Ovary (tissue), 7 donors: ENCODE measurements at regions not wholly inside any gene's neighbourhood (a gene's known extent, or its start where the extent isn't known, plus 50 kb on each side); places are given as distances from the start of the nearest gene placed in this dataset.
"Not testable (repeated sequence)": the region's sequence is repeated elsewhere in the genome, so short reads cannot be mapped to it uniquely, and the experiment has no call there.

Experiments
- DNase-seq, 5 donors: peaks; one replicate each; pipeline ENCODE4 v3.0.0-alpha.2; 2019 to 2020
- H3K27ac ChIP-seq, 2 donors: fragments of 200-600 bp; one replicate each; pipeline versions ENCODE4 v1.5.1 to v1.8.0; 2019 to 2022
- H3K27me3 ChIP-seq: fragments of 200-600 bp; one replicate; pipeline ENCODE4 v1.8.0; 2022
- H3K36me3 ChIP-seq: fragments of 200-600 bp; sonication (generic); one replicate; pipeline ENCODE4 v1.5.1; 2019
- H3K4me1 ChIP-seq: one replicate; pipeline ENCODE4 v1.8.1; 2013; ENCODE audit warnings: mild to moderate bottlenecking, moderate library complexity; ENCODE audit not compliant: insufficient read depth
- H3K4me3 ChIP-seq: fragments of 200-600 bp; sonication (generic); one replicate; pipeline ENCODE4 v1.5.1; 2017
- H3K9me3 ChIP-seq, 2 donors: fragments of 200-600 bp in 1 of 2; sonication (generic) in 1 of 2; one replicate each; pipeline versions ENCODE4 v1.5.1 to v1.8.1; 2013 to 2019; ENCODE audit warnings: mild to moderate bottlenecking in 1 of 2, moderate library complexity in 1 of 2
- EP300 ChIP-seq: sonication (generic); formaldehyde crosslinking; IDR thresholded peaks from one replicate; pipeline ENCODE4 v1.6.1; 2017; ENCODE audit warnings: antibody characterized with exemption
- POLR2A ChIP-seq: fragments of 450-650 bp; IDR thresholded peaks from one replicate; pipeline ENCODE4 v1.6.1; 2017; ENCODE audit warnings: antibody characterized with exemption, mild to moderate bottlenecking, moderate library complexity
- WGBS, 3 donors: extraction: QIAGEN DNeasy Blood & Tissue Kit in 1 of 3; methylation state at CpG; one replicate each; pipeline versions ENCODE4 v1.1.5 to v1.1.7; 2013 to 2017; 5-methylcytosine and 5-hydroxymethylcytosine counted together
- intact Hi-C, 4 donors: fragments of 100-400 bp; cut with DNase I; formaldehyde crosslinking; loops; one replicate each; pipeline versions ENCODE4 v1.11.0 to v1.15.1; 2022 to 2023
- TF ChIP-seq, protein P1 (sequence below), 3 donors: fragments of 450-650 bp in 2 of 3; fragments of 200-600 bp in 1 of 3; IDR thresholded peaks; one replicate each; pipeline versions ENCODE4 v1.5.1 to v1.8.0; 2016 to 2022; ENCODE audit warnings: antibody characterized with exemption in 3 of 3, mild to moderate bottlenecking in 1 of 3
- donor health status: DM: no; HTN: no; CAD: no; lungs with moderate emphysema.
- donor health status: DM: no; HTN: no; CAD: no.
- donor health status: Bipolar disorder and iron deficiency.
- donor health status: DM: no; HTN: no; CAD: no.
- donor health status: DM: yes; HTN: yes; CAD: no.

DNA sequence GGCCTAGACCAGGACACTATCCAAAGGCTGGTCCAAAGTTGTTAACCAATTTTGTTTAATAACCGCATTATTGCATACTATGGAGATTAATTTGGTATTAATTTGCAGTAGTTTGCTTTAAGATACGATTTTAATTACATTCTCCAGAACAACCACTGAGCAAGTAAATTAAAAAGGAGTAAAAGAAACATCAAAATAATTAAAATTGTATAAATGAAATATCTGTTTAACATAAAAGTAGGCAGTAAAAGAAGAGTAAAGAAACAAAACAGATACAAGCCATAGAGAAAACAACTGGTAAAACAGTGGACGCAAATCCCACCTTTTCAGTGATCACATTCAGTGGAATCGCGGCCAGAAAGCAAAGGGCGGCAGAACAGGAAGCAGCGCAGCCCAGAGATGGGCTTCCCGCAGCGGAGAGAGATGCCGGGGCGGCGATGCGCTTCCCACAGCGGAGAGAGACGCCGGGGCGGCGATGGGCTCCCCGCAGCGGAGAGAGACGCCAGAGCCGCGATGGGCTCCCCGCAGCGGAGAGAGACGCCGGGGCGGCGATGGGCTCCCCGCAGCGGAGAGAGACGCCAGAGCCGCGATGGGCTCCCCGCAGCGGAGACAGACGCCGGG, 176.8 kb downstream of the RTP5 start:
- no peak overlapping the region for H3K4me3 ChIP-seq
- no peak for DNase-seq
- intact Hi-C loops, result no loop called here
- H3K27ac ChIP-seq, result no peak overlapping the region
- TF ChIP-seq EP300 (no peak), POLR2A (no peak)
- TF ChIP-seq, protein P1, sequence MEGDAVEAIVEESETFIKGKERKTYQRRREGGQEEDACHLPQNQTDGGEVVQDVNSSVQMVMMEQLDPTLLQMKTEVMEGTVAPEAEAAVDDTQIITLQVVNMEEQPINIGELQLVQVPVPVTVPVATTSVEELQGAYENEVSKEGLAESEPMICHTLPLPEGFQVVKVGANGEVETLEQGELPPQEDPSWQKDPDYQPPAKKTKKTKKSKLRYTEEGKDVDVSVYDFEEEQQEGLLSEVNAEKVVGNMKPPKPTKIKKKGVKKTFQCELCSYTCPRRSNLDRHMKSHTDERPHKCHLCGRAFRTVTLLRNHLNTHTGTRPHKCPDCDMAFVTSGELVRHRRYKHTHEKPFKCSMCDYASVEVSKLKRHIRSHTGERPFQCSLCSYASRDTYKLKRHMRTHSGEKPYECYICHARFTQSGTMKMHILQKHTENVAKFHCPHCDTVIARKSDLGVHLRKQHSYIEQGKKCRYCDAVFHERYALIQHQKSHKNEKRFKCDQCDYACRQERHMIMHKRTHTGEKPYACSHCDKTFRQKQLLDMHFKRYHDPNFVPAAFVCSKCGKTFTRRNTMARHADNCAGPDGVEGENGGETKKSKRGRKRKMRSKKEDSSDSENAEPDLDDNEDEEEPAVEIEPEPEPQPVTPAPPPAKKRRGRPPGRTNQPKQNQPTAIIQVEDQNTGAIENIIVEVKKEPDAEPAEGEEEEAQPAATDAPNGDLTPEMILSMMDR (IDR thresholded peaks at IDR 0.05), result no peak
- WGBS, 3 donors, result 17 to 71% (median 69%) methylated on average over 20 to 25 of the region's 38 CpGs
- no peaks in the 10 kb centered on the region for H3K36me3 ChIP-seq
- no peaks in the 10 kb centered on the region for H3K4me1 ChIP-seq
- no peaks in the 10 kb centered on the region for H3K9me3 ChIP-seq
- H3K27me3 ChIP-seq, result no peaks in the 10 kb centered on the region

DNA sequence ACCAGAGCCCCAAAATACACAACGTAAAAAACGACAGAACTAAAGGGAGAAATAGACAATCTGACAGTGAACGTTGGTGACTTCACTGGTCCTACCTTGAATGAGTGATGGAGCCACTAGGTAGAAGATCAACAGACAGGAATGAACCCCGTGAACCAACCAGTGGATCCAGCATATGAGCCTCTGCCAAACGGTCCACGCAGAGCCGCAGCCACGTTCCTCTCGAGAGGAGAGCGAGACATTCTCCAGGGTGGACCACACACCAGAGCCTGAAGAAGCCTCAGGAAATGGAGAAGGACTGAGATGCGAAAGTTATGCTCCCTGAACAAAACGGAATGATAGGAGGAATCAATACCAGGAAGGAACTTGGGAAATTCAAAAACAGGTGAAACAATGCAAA, 178.4 kb downstream of the RTP5 start:
- Histone ChIP-seq H3K36me3 (no peaks in the 10 kb centered on the region), H3K27me3 (no peaks in the 10 kb centered on the region), H3K27ac (no peak overlapping the region), H3K4me1 (no peaks in the 10 kb centered on the region), H3K9me3 (no peaks in the 10 kb centered on the region), H3K4me3 (no peak overlapping the region)
- WGBS, 3 donors, result 85 to 90% (median 89%) methylated on average over 12 of the region's 12 CpGs
- no peak for DNase-seq
- TF ChIP-seq POLR2A (no peak), EP300 (no peak)
- TF ChIP-seq, protein P1 (IDR thresholded peaks at IDR 0.05), result no peak
- intact Hi-C loops, result no loop called here

DNA sequence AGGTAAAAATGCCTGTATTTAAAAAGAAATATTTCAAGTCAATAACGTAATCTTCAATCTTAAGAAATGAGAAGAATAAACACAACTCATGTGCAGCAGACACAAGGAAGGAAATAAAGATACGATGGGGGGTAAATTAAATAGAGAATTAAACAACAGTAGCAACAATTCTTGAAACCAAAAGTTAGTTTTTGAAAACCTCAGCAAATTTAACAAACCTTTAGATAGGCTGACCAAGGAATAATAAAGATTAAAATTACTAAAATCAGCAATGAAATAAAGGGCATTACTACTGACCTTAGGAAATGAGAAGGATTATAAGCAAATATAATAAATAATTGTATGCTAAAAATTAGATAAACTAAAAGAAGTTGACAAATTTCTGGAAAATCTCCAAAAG, 178.9 kb downstream of the RTP5 start:
- Histone ChIP-seq H3K4me3 (no peak overlapping the region), H3K36me3 (no peaks in the 10 kb centered on the region), H3K27ac (no peak overlapping the region), H3K27me3 (no peaks in the 10 kb centered on the region), H3K4me1 (no peaks in the 10 kb centered on the region), H3K9me3 (no peaks in the 10 kb centered on the region)
- DNase-seq, result no peak
- TF ChIP-seq EP300, result no peak
- no peak for TF ChIP-seq POLR2A
- TF ChIP-seq, protein P1 (IDR thresholded peaks at IDR 0.05), result no peak
- 86 to 94% (median 92%) methylated on average over 2 of the region's 2 CpGs for WGBS, 3 donors
- intact Hi-C loops, result no loop called here

DNA sequence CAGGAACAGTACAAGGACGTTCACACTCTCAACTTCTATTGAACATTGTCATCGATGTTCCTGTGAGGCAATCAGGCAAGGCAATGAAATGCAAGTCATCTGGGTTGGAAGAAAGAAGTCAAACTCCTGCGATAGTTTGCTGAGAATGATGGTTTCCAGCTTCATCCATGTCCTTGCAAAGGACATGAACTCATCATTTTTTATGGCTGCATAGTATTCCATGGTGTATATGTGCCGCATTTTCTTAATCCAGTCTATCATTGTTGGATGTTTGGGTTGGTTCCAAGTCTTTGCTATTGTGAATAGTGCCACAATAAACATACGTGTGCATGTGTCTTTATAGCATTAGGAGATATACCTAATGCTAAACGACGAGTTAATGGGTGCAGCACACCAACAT, 180.0 kb downstream of the RTP5 start:
- H3K9me3 ChIP-seq, H3K4me1 ChIP-seq, DNase-seq, intact Hi-C loops, H3K27me3 ChIP-seq, H3K27ac ChIP-seq, H3K4me3 ChIP-seq, H3K36me3 ChIP-seq: not testable (repeated sequence)
- 90 to 95% (median 94%) methylated on average over 7 of the region's 7 CpGs for WGBS, 3 donors

DNA sequence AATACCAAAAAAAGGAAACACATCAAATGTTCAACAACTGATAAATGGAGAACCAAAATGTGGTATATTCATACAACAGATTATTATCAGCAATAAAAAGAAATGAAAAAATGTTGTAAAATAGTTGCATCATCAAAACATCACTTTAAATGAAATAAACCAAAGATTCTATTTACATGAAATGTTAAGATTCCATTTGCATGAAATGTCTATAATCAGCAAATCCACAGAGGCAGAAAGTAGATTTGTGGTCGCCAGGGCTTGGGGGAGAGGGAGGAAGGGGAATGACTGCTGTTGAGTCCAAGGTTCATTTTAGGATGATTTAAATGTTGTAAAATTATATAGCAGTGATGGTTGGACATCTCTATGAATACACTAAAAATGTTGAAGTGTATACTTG, 181.9 kb downstream of the RTP5 start:
- DNase-seq, result no peak
- TF ChIP-seq, protein P1 (IDR thresholded peaks at IDR 0.05), result no peak
- TF ChIP-seq POLR2A (no peak), EP300 (no peak)
- WGBS, 3 donors, result 14 to 51% (median 19%) methylated on average over 1 of the region's 1 CpG
- intact Hi-C loops, result no loop called here
- H3K9me3 ChIP-seq, result no peaks in the 10 kb centered on the region
- H3K36me3 ChIP-seq, result no peaks in the 10 kb centered on the region
- no peak overlapping the region for H3K4me3 ChIP-seq
- no peaks in the 10 kb centered on the region for H3K4me1 ChIP-seq
- no peaks in the 10 kb centered on the region for H3K27me3 ChIP-seq
- H3K27ac ChIP-seq, result no peak overlapping the region
